ENCODE measurements at regions not wholly inside any gene's neighbourhood (a gene's known extent, or its start where the extent isn't known, plus 50 kb on each side); places are given as distances from the start of the nearest gene placed in this dataset.

GRCh38 chr12:42960087-42960527 is 370.6 kb upstream of the PRICKLE1 start:
- peaks cover 0 to 7% (median 0%) of the 10 kb centered on the region in 11 donors for H3K9me3 Mint-ChIP-seq
- Histone ChIP-seq H3K9me3 (ENCODE audit: control insufficient read depth in 2 of 3, low read length in 3 of 3) (no peaks in the 10 kb centered on the region), H3K27ac (ENCODE audit: low read depth, low read length) (no peak overlapping the region), H3K27me3 (ENCODE audit: control insufficient read depth in 2 of 2, insufficient read depth in 2 of 2, low read length in 2 of 2) (no peaks in the 10 kb centered on the region), H3K4me1 (ENCODE audit: control insufficient read depth in 2 of 2, insufficient read depth in 2 of 2, low read length in 2 of 2) (no peaks in the 10 kb centered on the region), H3K36me3 (ENCODE audit: control insufficient read depth in 2 of 3, insufficient read depth in 3 of 3, low read length in 3 of 3) (no peaks in the 10 kb centered on the region), H3K4me3 (ENCODE audit: low read length) (no peak overlapping the region)
- no peak for ATAC-seq
- no peak for DNase-seq
- intact Hi-C loops (cut with micrococcal nuclease): no loop called here
- H3K4me1 Mint-ChIP-seq: no peaks in the 10 kb centered on the region
- CTCF ChIA-PET: no interaction called here
- H3K4me3 Mint-ChIP-seq: no peak overlapping the region
- H3K27ac Mint-ChIP-seq: no peak overlapping the region
- H3K27me3 Mint-ChIP-seq: peaks cover 0 to 6% (median 0%) of the 10 kb centered on the region in 5 donors
- H3K36me3 Mint-ChIP-seq: no peaks in the 10 kb centered on the region
- POLR2A ChIA-PET: no interaction called here

GRCh38 chr12:42958291-42958674 is 368.7 kb upstream of the PRICKLE1 start:
- Histone ChIP-seq H3K4me3 (ENCODE audit: low read length) (no peak overlapping the region), H3K36me3 (ENCODE audit: control insufficient read depth in 2 of 3, insufficient read depth in 3 of 3, low read length in 3 of 3) (no peaks in the 10 kb centered on the region), H3K4me1 (ENCODE audit: control insufficient read depth in 2 of 2, insufficient read depth in 2 of 2, low read length in 2 of 2) (no peaks in the 10 kb centered on the region), H3K27ac (ENCODE audit: low read depth, low read length) (no peak overlapping the region), H3K27me3 (ENCODE audit: control insufficient read depth in 2 of 2, insufficient read depth in 2 of 2, low read length in 2 of 2) (no peaks in the 10 kb centered on the region), H3K9me3 (ENCODE audit: control insufficient read depth in 2 of 3, low read length in 3 of 3) (no peaks in the 10 kb centered on the region)
- ChIA-PET POLR2A (no interaction called here), CTCF (no interaction called here)
- ATAC-seq (no peak), DNase-seq (no peak)
- Mint-ChIP-seq H3K27me3 (peaks cover 0 to 6% (median 0%) of the 10 kb centered on the region in 5 donors), H3K4me3 (no peak overlapping the region), H3K27ac (no peak overlapping the region), H3K4me1 (no peaks in the 10 kb centered on the region), H3K9me3 (peaks cover 0 to 7% (median 2%) of the 10 kb centered on the region in 11 donors), H3K36me3 (no peaks in the 10 kb centered on the region)
- intact Hi-C loops (cut with micrococcal nuclease): no loop called here

DNA sequence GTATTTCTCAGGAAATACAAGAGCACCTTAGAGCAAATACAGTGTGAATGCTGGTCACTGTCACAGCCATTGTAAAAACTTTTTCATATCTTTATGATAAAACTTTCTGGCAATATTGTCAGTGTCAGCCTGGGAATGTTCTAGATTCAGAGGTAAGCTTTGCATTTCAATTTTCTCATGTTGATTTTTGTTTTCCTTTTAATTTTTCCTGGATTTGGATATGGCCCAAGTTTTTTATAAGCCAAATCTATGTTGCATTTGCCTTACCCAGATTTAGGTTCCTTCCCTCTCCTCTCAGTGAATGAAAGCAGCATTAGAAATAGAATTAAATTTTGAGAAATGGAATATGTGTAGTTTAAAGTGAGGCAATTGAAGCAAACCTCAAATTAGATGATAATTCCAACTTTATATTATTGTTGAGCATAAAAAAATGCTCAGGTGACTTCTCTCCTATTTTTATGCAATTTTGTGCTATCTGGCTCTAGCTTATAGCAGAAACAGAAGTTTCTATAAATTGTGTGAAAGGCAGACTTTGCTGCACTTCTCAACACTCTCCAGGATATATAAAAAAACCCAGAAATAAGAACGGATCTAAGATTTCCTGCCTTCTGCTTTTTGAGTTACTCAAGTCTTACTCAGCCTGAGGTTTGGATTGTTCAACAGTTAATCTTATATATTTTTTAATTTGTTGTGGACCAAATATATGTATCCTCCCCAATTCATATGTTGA is 368.2 kb upstream of the PRICKLE1 start:
- H3K4me3 ChIP-seq (ENCODE audit: low read length): no peak overlapping the region
- H3K27me3 ChIP-seq (ENCODE audit: control insufficient read depth in 2 of 2, insufficient read depth in 2 of 2, low read length in 2 of 2): no peaks in the 10 kb centered on the region
- Mint-ChIP-seq H3K4me1 (no peaks in the 10 kb centered on the region), H3K36me3 (no peaks in the 10 kb centered on the region), H3K9me3 (peaks cover 0 to 7% (median 2%) of the 10 kb centered on the region in 11 donors), H3K27me3 (peaks cover 0 to 6% (median 0%) of the 10 kb centered on the region in 5 donors), H3K27ac (no peak overlapping the region), H3K4me3 (no peak overlapping the region)
- H3K36me3 ChIP-seq (ENCODE audit: control insufficient read depth in 2 of 3, insufficient read depth in 3 of 3, low read length in 3 of 3): no peaks in the 10 kb centered on the region
- no peaks in the 10 kb centered on the region for H3K4me1 ChIP-seq (ENCODE audit: control insufficient read depth in 2 of 2, insufficient read depth in 2 of 2, low read length in 2 of 2)
- H3K27ac ChIP-seq (ENCODE audit: low read depth, low read length): no peak overlapping the region
- intact Hi-C loops (cut with micrococcal nuclease): no loop called here
- ChIA-PET CTCF (no interaction called here), POLR2A (no interaction called here)
- DNase-seq (no peak), ATAC-seq (no peak)
- no peaks in the 10 kb centered on the region for H3K9me3 ChIP-seq (ENCODE audit: control insufficient read depth in 2 of 3, low read length in 3 of 3)

- H3K36me3 ChIP-seq (ENCODE audit: control insufficient read depth in 2 of 3, insufficient read depth in 3 of 3, low read length in 3 of 3): no peaks in the 10 kb centered on the region
- intact Hi-C loops (cut with micrococcal nuclease): no loop called here
Measured at GRCh38 chr12:42957136-42957535, 367.6 kb upstream of the PRICKLE1 start.

DNA sequence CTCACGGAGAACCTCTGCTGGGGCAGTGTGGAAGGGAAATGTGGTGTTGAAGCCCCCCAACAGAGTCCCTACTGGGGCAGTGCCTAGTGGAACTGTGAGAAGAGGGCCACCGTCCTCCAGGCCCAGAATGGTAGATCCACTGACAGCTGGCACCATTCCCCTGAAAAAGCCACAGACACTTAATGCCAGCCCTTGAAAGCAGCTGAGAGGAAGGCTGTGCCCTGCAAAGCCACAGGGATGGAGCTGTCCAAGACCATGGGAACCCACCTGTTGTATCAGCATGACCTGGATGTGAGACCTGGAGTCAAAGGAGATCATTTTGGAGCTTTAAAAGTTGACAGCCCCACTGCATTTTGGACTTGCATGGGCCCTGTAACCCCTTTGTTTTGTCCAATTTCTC is 363.5 kb upstream of the PRICKLE1 start:
- H3K27ac ChIP-seq (ENCODE audit: low read depth, low read length): no peak overlapping the region
- H3K27ac Mint-ChIP-seq: no peak overlapping the region
- H3K9me3 ChIP-seq (ENCODE audit: control insufficient read depth in 2 of 3, low read length in 3 of 3): no peaks in the 10 kb centered on the region
- H3K36me3 Mint-ChIP-seq: peaks cover 0 to 4% (median 0%) of the 10 kb centered on the region in 5 donors
- no peak for DNase-seq
- no peaks in the 10 kb centered on the region for H3K36me3 ChIP-seq (ENCODE audit: control insufficient read depth in 2 of 3, insufficient read depth in 3 of 3, low read length in 3 of 3)
- no peak overlapping the region for H3K4me3 Mint-ChIP-seq
- CTCF ChIA-PET: no interaction called here
- peaks cover 0 to 24% (median 9%) of the 10 kb centered on the region in 11 donors for H3K9me3 Mint-ChIP-seq
- no peak for ATAC-seq
- H3K4me1 ChIP-seq (ENCODE audit: control insufficient read depth in 2 of 2, insufficient read depth in 2 of 2, low read length in 2 of 2): no peaks in the 10 kb centered on the region
- H3K27me3 Mint-ChIP-seq: peaks cover 0 to 6% (median 0%) of the 10 kb centered on the region in 5 donors
- no peak overlapping the region for H3K4me3 ChIP-seq (ENCODE audit: low read length)
- H3K27me3 ChIP-seq (ENCODE audit: control insufficient read depth in 2 of 2, insufficient read depth in 2 of 2, low read length in 2 of 2): no peaks in the 10 kb centered on the region
- H3K4me1 Mint-ChIP-seq: no peaks in the 10 kb centered on the region
- POLR2A ChIA-PET: no interaction called here
- intact Hi-C loops (cut with micrococcal nuclease): no loop called here

More at GRCh38 chr12:42957136-42957535, 367.6 kb upstream of the PRICKLE1 start:
- Histone ChIP-seq H3K27me3 (ENCODE audit: control insufficient read depth in 2 of 2, insufficient read depth in 2 of 2, low read length in 2 of 2) (no peaks in the 10 kb centered on the region), H3K9me3 (ENCODE audit: control insufficient read depth in 2 of 3, low read length in 3 of 3) (no peaks in the 10 kb centered on the region), H3K4me1 (ENCODE audit: control insufficient read depth in 2 of 2, insufficient read depth in 2 of 2, low read length in 2 of 2) (no peaks in the 10 kb centered on the region), H3K27ac (ENCODE audit: low read depth, low read length) (no peak overlapping the region), H3K4me3 (ENCODE audit: low read length) (no peak overlapping the region)
- H3K27ac Mint-ChIP-seq: no peak overlapping the region
- H3K27me3 Mint-ChIP-seq: peaks cover 0 to 6% (median 0%) of the 10 kb centered on the region in 5 donors
- no peak overlapping the region for H3K4me3 Mint-ChIP-seq
- no peak for DNase-seq
- H3K4me1 Mint-ChIP-seq: no peaks in the 10 kb centered on the region
- ATAC-seq: no peak
- ChIA-PET CTCF (no interaction called here), POLR2A (no interaction called here)
- no peaks in the 10 kb centered on the region for H3K36me3 Mint-ChIP-seq
- peaks cover 0 to 7% (median 3%) of the 10 kb centered on the region in 11 donors for H3K9me3 Mint-ChIP-seq

- ChIA-PET POLR2A (no interaction called here), CTCF (no interaction called here)
- Histone ChIP-seq H3K4me1 (ENCODE audit: control insufficient read depth in 2 of 2, insufficient read depth in 2 of 2, low read length in 2 of 2) (no peaks in the 10 kb centered on the region), H3K27me3 (ENCODE audit: control insufficient read depth in 2 of 2, insufficient read depth in 2 of 2, low read length in 2 of 2) (no peaks in the 10 kb centered on the region), H3K27ac (ENCODE audit: low read depth, low read length) (no peak overlapping the region), H3K4me3 (ENCODE audit: low read length) (no peak overlapping the region), H3K9me3 (ENCODE audit: control insufficient read depth in 2 of 3, low read length in 3 of 3) (no peaks in the 10 kb centered on the region), H3K36me3 (ENCODE audit: control insufficient read depth in 2 of 3, insufficient read depth in 3 of 3, low read length in 3 of 3) (no peaks in the 10 kb centered on the region)
- Mint-ChIP-seq H3K9me3 (peaks cover 2 to 41% (median 17%) of the 10 kb centered on the region in 11 donors), H3K4me1 (no peaks in the 10 kb centered on the region), H3K36me3 (peaks cover 0 to 4% (median 0%) of the 10 kb centered on the region in 5 donors), H3K4me3 (no peak overlapping the region), H3K27me3 (no peaks in the 10 kb centered on the region), H3K27ac (no peak overlapping the region)
- intact Hi-C loops (cut with micrococcal nuclease): no loop called here
- DNase-seq (no peak), ATAC-seq (no peak)
Measured at GRCh38 chr12:42946871-42947381, 357.4 kb upstream of the PRICKLE1 start.

GRCh38 chr12:42945927-42946326 is 356.4 kb upstream of the PRICKLE1 start:
- H3K4me1 Mint-ChIP-seq: no peaks in the 10 kb centered on the region
- H3K4me3 ChIP-seq (ENCODE audit: low read length): no peak overlapping the region
- peaks cover 6 to 46% (median 20%) of the 10 kb centered on the region in 11 donors for H3K9me3 Mint-ChIP-seq
- no peaks in the 10 kb centered on the region for H3K9me3 ChIP-seq (ENCODE audit: control insufficient read depth in 2 of 3, low read length in 3 of 3)
- no peaks in the 10 kb centered on the region for H3K36me3 ChIP-seq (ENCODE audit: control insufficient read depth in 2 of 3, insufficient read depth in 3 of 3, low read length in 3 of 3)
- CTCF ChIA-PET: no interaction called here
- no peak for ATAC-seq
- POLR2A ChIA-PET: no interaction called here
- no peaks in the 10 kb centered on the region for H3K27me3 Mint-ChIP-seq
- no peak overlapping the region for H3K27ac ChIP-seq (ENCODE audit: low read depth, low read length)
- H3K4me1 ChIP-seq (ENCODE audit: control insufficient read depth in 2 of 2, insufficient read depth in 2 of 2, low read length in 2 of 2): no peaks in the 10 kb centered on the region
- intact Hi-C loops (cut with micrococcal nuclease): no loop called here
- no peak for DNase-seq
- no peak overlapping the region for H3K4me3 Mint-ChIP-seq
- H3K27ac Mint-ChIP-seq: no peak overlapping the region
- peaks cover 0 to 9% (median 0%) of the 10 kb centered on the region in 5 donors for H3K36me3 Mint-ChIP-seq
- H3K27me3 ChIP-seq (ENCODE audit: control insufficient read depth in 2 of 2, insufficient read depth in 2 of 2, low read length in 2 of 2): no peaks in the 10 kb centered on the region
